ENCODE measurements at regions not wholly inside any gene's neighbourhood (a gene's known extent, or its start where the extent isn't known, plus 50 kb on each side); places are given as distances from the start of the nearest gene placed in this dataset.

DNA sequence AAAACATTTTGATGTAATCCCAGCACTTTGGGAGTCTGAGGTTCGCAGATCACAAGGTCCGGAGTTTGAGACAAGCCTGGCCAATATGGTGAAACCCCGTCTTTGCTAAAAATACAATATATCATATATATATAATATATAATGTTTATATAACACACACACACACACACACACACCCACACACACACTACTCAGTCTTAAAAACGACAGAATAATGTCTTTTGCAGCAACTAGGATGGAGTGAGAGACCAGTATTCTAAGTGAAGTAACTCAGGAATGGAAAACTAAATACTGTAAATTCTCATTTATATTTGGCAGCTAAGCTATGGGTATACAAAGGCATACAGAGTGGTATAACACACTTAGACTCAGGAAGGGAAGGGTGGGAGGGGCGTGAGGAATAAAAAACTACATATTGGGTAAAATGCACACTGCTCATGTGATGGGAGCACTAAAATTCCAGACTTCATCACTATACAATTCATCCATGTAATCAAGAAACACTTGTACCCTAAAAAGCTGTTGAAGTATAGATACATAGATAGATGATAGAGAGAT, 231.2 kb upstream of the SEMA3A start:
- Histone ChIP-seq H3K79me2 (ENCODE audit: insufficient read depth, low read length) (no peaks in the 10 kb centered on the region), H3K27ac (ENCODE audit: low read length) (no peak overlapping the region), H3K4me2 (ENCODE audit: insufficient read depth, low read length) (no peak overlapping the region), H3K9ac (ENCODE audit: low read depth, low read length) (no peak overlapping the region), H2AFZ (ENCODE audit: low read depth, low read length) (no peak overlapping the region), H3K36me3 (ENCODE audit: insufficient read depth, low read length) (no peaks in the 10 kb centered on the region), H3K9me3 (ENCODE audit: insufficient read depth, low read length, severe bottlenecking) (no peaks in the 10 kb centered on the region), H3K4me3 (ENCODE audit: low read depth in 1 of 2, low read length in 2 of 2) (no peak overlapping the region), H3K27me3 (ENCODE audit: insufficient read depth, low read length, poor library complexity) (no peaks in the 10 kb centered on the region), H4K20me1 (ENCODE audit: insufficient read depth, low read length) (no peaks in the 10 kb centered on the region), H3K4me1 (ENCODE audit: insufficient read depth, low read length) (no peaks in the 10 kb centered on the region)
- no peak for TF ChIP-seq EZH2 (IDR thresholded peaks at IDR 0.05; ENCODE audit: borderline replicate concordance, low read depth, low read length, severe bottlenecking)
- TF ChIP-seq, protein P1, sequence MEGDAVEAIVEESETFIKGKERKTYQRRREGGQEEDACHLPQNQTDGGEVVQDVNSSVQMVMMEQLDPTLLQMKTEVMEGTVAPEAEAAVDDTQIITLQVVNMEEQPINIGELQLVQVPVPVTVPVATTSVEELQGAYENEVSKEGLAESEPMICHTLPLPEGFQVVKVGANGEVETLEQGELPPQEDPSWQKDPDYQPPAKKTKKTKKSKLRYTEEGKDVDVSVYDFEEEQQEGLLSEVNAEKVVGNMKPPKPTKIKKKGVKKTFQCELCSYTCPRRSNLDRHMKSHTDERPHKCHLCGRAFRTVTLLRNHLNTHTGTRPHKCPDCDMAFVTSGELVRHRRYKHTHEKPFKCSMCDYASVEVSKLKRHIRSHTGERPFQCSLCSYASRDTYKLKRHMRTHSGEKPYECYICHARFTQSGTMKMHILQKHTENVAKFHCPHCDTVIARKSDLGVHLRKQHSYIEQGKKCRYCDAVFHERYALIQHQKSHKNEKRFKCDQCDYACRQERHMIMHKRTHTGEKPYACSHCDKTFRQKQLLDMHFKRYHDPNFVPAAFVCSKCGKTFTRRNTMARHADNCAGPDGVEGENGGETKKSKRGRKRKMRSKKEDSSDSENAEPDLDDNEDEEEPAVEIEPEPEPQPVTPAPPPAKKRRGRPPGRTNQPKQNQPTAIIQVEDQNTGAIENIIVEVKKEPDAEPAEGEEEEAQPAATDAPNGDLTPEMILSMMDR (IDR thresholded peaks at IDR 0.05; ENCODE audit: borderline replicate concordance, extremely low read depth, low read length, poor library complexity, severe bottlenecking), result no peak
- ATAC-seq (ENCODE audit: insufficient read depth, low read depth), result no peak
- DNase-seq, result no peak

DNA sequence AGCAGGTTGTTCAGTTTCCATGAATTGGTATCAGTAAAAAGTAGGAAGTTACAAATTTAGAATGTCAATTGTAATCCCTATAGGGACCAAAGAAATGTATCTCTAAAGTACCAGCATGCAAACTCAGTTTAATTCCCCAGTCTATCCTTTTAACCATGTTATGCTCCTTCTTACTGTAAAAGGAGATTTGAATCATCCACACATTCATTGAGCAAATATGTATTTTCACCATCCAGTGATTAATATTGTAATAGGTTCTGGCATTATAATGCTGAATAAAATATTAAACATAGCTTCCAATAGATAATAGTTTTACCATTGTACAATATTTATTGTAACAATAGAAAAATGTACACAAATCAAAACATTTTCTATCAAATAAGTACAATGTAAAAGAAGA, 228.2 kb upstream of the SEMA3A start:
- H3K4me3 ChIP-seq (ENCODE audit: low read depth in 1 of 2, low read length in 2 of 2), result no peak overlapping the region
- no peak for TF ChIP-seq EZH2 (IDR thresholded peaks at IDR 0.05; ENCODE audit: borderline replicate concordance, low read depth, low read length, severe bottlenecking)
- TF ChIP-seq, protein P1 (IDR thresholded peaks at IDR 0.05; ENCODE audit: borderline replicate concordance, extremely low read depth, low read length, poor library complexity, severe bottlenecking), result no peak
- ATAC-seq (ENCODE audit: insufficient read depth, low read depth) (no peak), DNase-seq (no peak)
- H3K36me3 ChIP-seq (ENCODE audit: insufficient read depth, low read length), result no peaks in the 10 kb centered on the region
- no peak overlapping the region for H3K9ac ChIP-seq (ENCODE audit: low read depth, low read length)
- no peak overlapping the region for H3K27ac ChIP-seq (ENCODE audit: low read length)
- no peaks in the 10 kb centered on the region for H3K79me2 ChIP-seq (ENCODE audit: insufficient read depth, low read length)
- H4K20me1 ChIP-seq (ENCODE audit: insufficient read depth, low read length), result no peaks in the 10 kb centered on the region
- H3K9me3 ChIP-seq (ENCODE audit: insufficient read depth, low read length, severe bottlenecking), result no peaks in the 10 kb centered on the region
- H3K27me3 ChIP-seq (ENCODE audit: insufficient read depth, low read length, poor library complexity), result no peaks in the 10 kb centered on the region
- H2AFZ ChIP-seq (ENCODE audit: low read depth, low read length), result no peak overlapping the region
- no peak overlapping the region for H3K4me2 ChIP-seq (ENCODE audit: insufficient read depth, low read length)
- no peaks in the 10 kb centered on the region for H3K4me1 ChIP-seq (ENCODE audit: insufficient read depth, low read length)

DNA sequence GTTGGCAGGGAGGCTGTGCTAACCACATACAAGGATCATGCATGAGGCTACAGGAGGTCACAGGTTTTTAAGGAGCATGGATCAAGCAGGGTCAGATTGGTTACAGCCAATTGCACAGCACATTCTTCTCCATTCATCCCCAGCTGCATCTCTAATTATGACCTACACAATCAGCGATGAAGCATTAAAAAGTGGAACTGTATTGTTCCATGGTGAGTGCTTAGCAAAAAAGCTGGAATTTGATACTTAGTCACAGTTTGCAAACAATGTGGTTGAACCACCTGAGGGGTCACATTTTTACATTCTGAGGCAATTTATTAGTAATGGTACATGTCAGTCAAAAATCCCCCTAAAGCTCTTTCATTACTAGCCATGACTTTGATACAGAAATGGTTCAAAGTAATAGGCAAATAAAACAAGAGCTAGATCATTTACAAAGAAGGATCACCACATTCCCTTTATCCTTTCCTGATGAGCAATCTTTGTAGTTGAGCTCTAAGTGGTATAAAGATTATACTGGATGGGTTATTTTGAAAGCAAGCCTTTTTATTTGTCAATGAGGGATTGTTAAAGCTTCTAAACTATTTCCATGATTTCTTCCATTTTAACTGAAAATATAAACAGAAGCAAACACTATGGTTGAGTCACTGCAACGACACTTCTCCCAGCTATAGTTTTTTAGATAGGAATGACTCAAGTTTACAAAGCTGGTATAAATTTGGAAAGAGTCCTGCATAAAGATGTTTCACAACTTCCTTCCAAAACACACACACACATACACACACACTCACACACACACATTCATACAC, 217.8 kb upstream of the SEMA3A start:
- Histone ChIP-seq H3K27ac (ENCODE audit: low read length) (no peak overlapping the region), H3K4me1 (ENCODE audit: insufficient read depth, low read length) (no peaks in the 10 kb centered on the region), H3K4me3 (ENCODE audit: low read depth in 1 of 2, low read length in 2 of 2) (no peak overlapping the region), H3K36me3 (ENCODE audit: insufficient read depth, low read length) (no peaks in the 10 kb centered on the region), H2AFZ (ENCODE audit: low read depth, low read length) (no peak overlapping the region), H3K9ac (ENCODE audit: low read depth, low read length) (no peak overlapping the region), H3K79me2 (ENCODE audit: insufficient read depth, low read length) (no peaks in the 10 kb centered on the region), H3K9me3 (ENCODE audit: insufficient read depth, low read length, severe bottlenecking) (no peaks in the 10 kb centered on the region), H4K20me1 (ENCODE audit: insufficient read depth, low read length) (no peaks in the 10 kb centered on the region), H3K4me2 (ENCODE audit: insufficient read depth, low read length) (no peak overlapping the region), H3K27me3 (ENCODE audit: insufficient read depth, low read length, poor library complexity) (no peaks in the 10 kb centered on the region)
- no peak for DNase-seq
- no peak for ATAC-seq (ENCODE audit: insufficient read depth, low read depth)
- TF ChIP-seq EZH2 (IDR thresholded peaks at IDR 0.05; ENCODE audit: borderline replicate concordance, low read depth, low read length, severe bottlenecking), result no peak
- TF ChIP-seq, protein P1 (IDR thresholded peaks at IDR 0.05; ENCODE audit: borderline replicate concordance, extremely low read depth, low read length, poor library complexity, severe bottlenecking), result no peak

Measured in DND-41 (cell line).